A172 (cell line): ENCODE measurements at regions not wholly inside any gene's neighbourhood (a gene's known extent, or its start where the extent isn't known, plus 50 kb on each side); places are given as distances from the start of the nearest gene placed in this dataset.
"Not testable (repeated sequence)": the region's sequence is repeated elsewhere in the genome, so short reads cannot be mapped to it uniquely, and the experiment has no call there.

Experiments
- DNase-seq: peaks from one replicate; pipeline ENCODE4 v3.0.0-alpha.2; 2015; ENCODE audit warnings: low spot score

GRCh38 chr4:126328914-126329313, 1014.2 kb downstream of the FAT4 start:
- no peak for DNase-seq

GRCh38 chr4:126338548-126338947, 1023.8 kb downstream of the FAT4 start:
- no peak for DNase-seq

GRCh38 chr4:126341927-126342326, 1027.2 kb downstream of the FAT4 start:
- DNase-seq: no peak

- DNase-seq: no peak
Measured at GRCh38 chr4:126344472-126344871, 1029.7 kb downstream of the FAT4 start.

- no peak for DNase-seq
Measured at GRCh38 chr4:126346654-126347053, 1031.9 kb downstream of the FAT4 start.

- DNase-seq: no peak
Measured at GRCh38 chr4:126354784-126355183, 1040.0 kb downstream of the FAT4 start.

GRCh38 chr4:126358041-126358440, 1043.3 kb downstream of the FAT4 start:
- no peak for DNase-seq

- no peak for DNase-seq
Measured at GRCh38 chr4:126361287-126361686, 1046.5 kb downstream of the FAT4 start.

- no peak for DNase-seq
Measured at GRCh38 chr4:126364311-126364911, 1049.7 kb downstream of the FAT4 start.

- no peak for DNase-seq
Measured at GRCh38 chr4:126369076-126369475, 1054.3 kb downstream of the FAT4 start.

GRCh38 chr4:126372634-126373033, 1057.9 kb downstream of the FAT4 start:
- no peak for DNase-seq

- DNase-seq: no peak
Measured at GRCh38 chr4:126375462-126376054, 1060.8 kb downstream of the FAT4 start.

GRCh38 chr4:126385954-126386353, 1071.2 kb downstream of the FAT4 start:
- no peak for DNase-seq

GRCh38 chr4:126386512-126386911, 1071.8 kb downstream of the FAT4 start:
- peak; percentile 11 for DNase-seq

GRCh38 chr4:126395664-126396063, 1080.9 kb downstream of the FAT4 start:
- DNase-seq: peak; percentile 29

- no peak for DNase-seq
Measured at GRCh38 chr4:126396121-126396520, 1081.4 kb downstream of the FAT4 start.

GRCh38 chr4:126396703-126397102, 1081.9 kb downstream of the FAT4 start:
- DNase-seq: no peak

- no peak for DNase-seq
Measured at GRCh38 chr4:126404549-126404948, 1089.8 kb downstream of the FAT4 start.

GRCh38 chr4:126405369-126405982, 1090.7 kb downstream of the FAT4 start:
- DNase-seq: peak; percentile 15

GRCh38 chr4:126409746-126410145, 1095.0 kb downstream of the FAT4 start:
- no peak for DNase-seq

- no peak for DNase-seq
Measured at GRCh38 chr4:126411047-126411446, 1096.3 kb downstream of the FAT4 start.

GRCh38 chr4:126412310-126412709, 1097.6 kb downstream of the FAT4 start:
- not testable (repeated sequence) for DNase-seq

GRCh38 chr4:126414741-126415140, 1100.0 kb downstream of the FAT4 start:
- DNase-seq: no peak
